Thyroid gland (tissue), 4 donors: ENCODE measurements at regions not wholly inside any gene's neighbourhood (a gene's known extent, or its start where the extent isn't known, plus 50 kb on each side); places are given as distances from the start of the nearest gene placed in this dataset.

Experiments
- POLR2A ChIP-seq, 2 donors: fragments of 450-650 bp; IDR thresholded peaks; one replicate each; pipeline ENCODE4 v1.6.1; 2017; ENCODE audit warnings: antibody characterized with exemption in 2 of 2, mild to moderate bottlenecking in 2 of 2, moderate library complexity in 1 of 2
- TF ChIP-seq, protein P1 (sequence below), 6 experiments: fragments of 200-600 bp in 3 of 6; fragments of 450-650 bp in 3 of 6; sonication (generic) in 3 of 6; IDR thresholded peaks; one replicate each; pipeline ENCODE4 v1.5.1; 2016 to 2019; ENCODE audit warnings: antibody characterized with exemption in 6 of 6, mild to moderate bottlenecking in 2 of 6, inconsistent platforms in 1 of 6, moderate library complexity in 1 of 6

DNA sequence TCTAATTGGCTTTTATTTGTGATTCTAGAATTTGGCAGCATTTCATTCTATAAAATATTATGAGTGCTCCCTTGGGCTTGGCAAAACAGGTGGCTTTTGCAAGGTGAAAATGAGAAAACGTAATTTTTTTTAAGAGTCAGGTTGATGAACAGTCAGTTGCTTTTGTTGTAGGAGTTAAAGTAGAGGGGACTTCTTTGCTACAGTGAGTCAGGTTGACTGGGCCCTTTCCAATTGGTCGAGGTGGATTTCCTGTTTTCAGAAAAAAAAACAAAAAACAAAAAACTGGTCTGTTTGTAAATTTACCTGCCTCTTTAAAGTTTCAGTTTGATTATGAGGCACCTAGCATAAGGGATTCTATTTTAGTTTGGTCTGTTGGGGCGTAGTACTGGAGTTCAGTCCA, 1469.4 kb upstream of the GBE1 start:
- no peak for TF ChIP-seq POLR2A (IDR thresholded peaks at IDR 0.05)
- TF ChIP-seq, protein P1, sequence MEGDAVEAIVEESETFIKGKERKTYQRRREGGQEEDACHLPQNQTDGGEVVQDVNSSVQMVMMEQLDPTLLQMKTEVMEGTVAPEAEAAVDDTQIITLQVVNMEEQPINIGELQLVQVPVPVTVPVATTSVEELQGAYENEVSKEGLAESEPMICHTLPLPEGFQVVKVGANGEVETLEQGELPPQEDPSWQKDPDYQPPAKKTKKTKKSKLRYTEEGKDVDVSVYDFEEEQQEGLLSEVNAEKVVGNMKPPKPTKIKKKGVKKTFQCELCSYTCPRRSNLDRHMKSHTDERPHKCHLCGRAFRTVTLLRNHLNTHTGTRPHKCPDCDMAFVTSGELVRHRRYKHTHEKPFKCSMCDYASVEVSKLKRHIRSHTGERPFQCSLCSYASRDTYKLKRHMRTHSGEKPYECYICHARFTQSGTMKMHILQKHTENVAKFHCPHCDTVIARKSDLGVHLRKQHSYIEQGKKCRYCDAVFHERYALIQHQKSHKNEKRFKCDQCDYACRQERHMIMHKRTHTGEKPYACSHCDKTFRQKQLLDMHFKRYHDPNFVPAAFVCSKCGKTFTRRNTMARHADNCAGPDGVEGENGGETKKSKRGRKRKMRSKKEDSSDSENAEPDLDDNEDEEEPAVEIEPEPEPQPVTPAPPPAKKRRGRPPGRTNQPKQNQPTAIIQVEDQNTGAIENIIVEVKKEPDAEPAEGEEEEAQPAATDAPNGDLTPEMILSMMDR (IDR thresholded peaks at IDR 0.05), result no peak
